PC-9 (cell line): ENCODE measurements at regions not wholly inside any gene's neighbourhood (a gene's known extent, or its start where the extent isn't known, plus 50 kb on each side); places are given as distances from the start of the nearest gene placed in this dataset.

Source experiments
- BruUV-seq: library from RNA; stranded (reverse); fragments of 400-500 nt; replicated peaks from 2 replicates; lab custom pipeline; 2021; lab: Mats Ljungman, UMichigan
- CTCF ChIA-PET: fragments of 300-600 bp; sonication (Branson Sonifier 250); formaldehyde crosslinking; loops from one replicate; lab custom pipeline; 2022; ENCODE audit warnings: antibody characterized with exemption; lab: Charles Lee
- POLR2A ChIA-PET: fragments of 300-600 bp; sonication (Branson Sonifier 250); formaldehyde crosslinking; loops from one replicate; lab custom pipeline; 2022; ENCODE audit warnings: antibody characterized with exemption; ENCODE audit not compliant: unreplicated experiment; lab: Charles Lee
- DNase-seq, 2 experiments: peaks; one replicate each; pipeline versions ENCODE4 v3.0.0 to v3.0.0-alpha.2; 2015 to 2022; ENCODE audit warnings: mixed read lengths in 1 of 2
- H2AFZ ChIP-seq: fragments of 200-600 bp; sonication (generic); 2 replicates; pipeline ENCODE4 v1.8.1; 2017; ENCODE audit warnings: antibody characterized with exemption
- H3F3A ChIP-seq: fragments of 200-600 bp; sonication (generic); 2 replicates; pipeline ENCODE4 v1.8.1; 2017; ENCODE audit warnings: antibody characterized with exemption, mild to moderate bottlenecking, low read depth; ENCODE audit not compliant: insufficient read depth
- H3K27ac ChIP-seq: fragments of 200-600 bp; sonication (generic); 2 replicates; pipeline ENCODE4 v1.6.1; 2016; ENCODE audit warnings: mixed run types
- H3K27me3 ChIP-seq: fragments of 200-600 bp; sonication (generic); 2 replicates; pipeline ENCODE4 v1.6.1; 2016; ENCODE audit warnings: low read depth, mixed run types; ENCODE audit not compliant: insufficient read depth
- H3K36me3 ChIP-seq: fragments of 200-600 bp; sonication (generic); 2 replicates; pipeline ENCODE4 v1.6.1; 2016; ENCODE audit warnings: low read depth, mixed run types
- H3K4me1 ChIP-seq: fragments of 200-600 bp; sonication (generic); replicated peaks from 2 replicates; pipeline ENCODE4 v1.6.1; 2016; ENCODE audit warnings: mixed run types; ENCODE audit not compliant: insufficient read depth
- H3K4me2 ChIP-seq: fragments of 200-600 bp; sonication (generic); 2 replicates; pipeline ENCODE4 v1.6.1; 2017; ENCODE audit warnings: mixed run types
- H3K4me3 ChIP-seq: fragments of 200-600 bp; sonication (generic); 2 replicates; pipeline ENCODE4 v1.6.1; 2016; ENCODE audit warnings: mixed run types
- H3K79me2 ChIP-seq: fragments of 200-600 bp; sonication (generic); 2 replicates; pipeline ENCODE4 v1.6.1; 2017; ENCODE audit warnings: low read depth, mixed run types
- H3K9me2 ChIP-seq: fragments of 200-600 bp; sonication (generic); 2 replicates; pipeline ENCODE4 v1.8.1; 2017; ENCODE audit warnings: mild to moderate bottlenecking; ENCODE audit not compliant: insufficient read depth
- H3K9me3 ChIP-seq: fragments of 200-600 bp; sonication (generic); 2 replicates; pipeline ENCODE4 v1.8.1; 2016; ENCODE audit warnings: low read depth; ENCODE audit not compliant: insufficient read depth
- H4K20me1 ChIP-seq: fragments of 200-600 bp; sonication (generic); 2 replicates; pipeline ENCODE4 v1.8.1; 2017; ENCODE audit not compliant: insufficient read depth
- CTCF ChIP-seq: fragments of 200-600 bp; sonication (generic); conservative IDR thresholded peaks from 2 replicates; pipeline ENCODE4 v1.6.1; 2017; ENCODE audit warnings: mixed run types, antibody characterized with exemption, mild to moderate bottlenecking, moderate library complexity
- EZH2 ChIP-seq: fragments of 200-600 bp; sonication (generic); IDR thresholded peaks from 2 replicates; pipeline ENCODE4 v1.8.0; 2017; ENCODE audit warnings: antibody characterized with exemption, low read depth
- intact Hi-C: fragments of 100-400 bp; cut with micrococcal nuclease; formaldehyde crosslinking; loops from one replicate; pipeline ENCODE4 v1.10.0; 2022; ENCODE audit not compliant: unreplicated experiment

GRCh38 chr3:113055201-113055600 is 64.4 kb downstream of the GTPBP8 start:
- no peak overlapping the region for H3K4me3 ChIP-seq
- H3K27ac ChIP-seq = no peak overlapping the region
- no peaks in the 10 kb centered on the region for H3K36me3 ChIP-seq
- POLR2A ChIA-PET = no interaction called here
- H2AFZ ChIP-seq = no peak overlapping the region
- H4K20me1 ChIP-seq = no peaks in the 10 kb centered on the region
- no peaks in the 10 kb centered on the region for H3K9me3 ChIP-seq
- CTCF ChIA-PET = interaction anchor here (0.6 kb wide), 1 partner anchor 195 kb away, joined by 6 read pairs; no protein-coding TSS in a partner anchor
- no peaks in the 10 kb centered on the region for H3F3A ChIP-seq
- H3K4me1 ChIP-seq = no peaks in the 10 kb centered on the region; the same call in 1 of the 2 replicates
- no peaks in the 10 kb centered on the region for H3K79me2 ChIP-seq
- no TSS peak for BruUV-seq
- no peaks in the 10 kb centered on the region for H3K27me3 ChIP-seq
- no peak for TF ChIP-seq CTCF
- no peak for TF ChIP-seq EZH2
- H3K9me2 ChIP-seq = no peaks in the 10 kb centered on the region
- no peak overlapping the region for H3K4me2 ChIP-seq
- intact Hi-C loops = loop anchor here (10.0 kb wide), 1 partner anchor 80 kb away; no protein-coding TSS in a partner anchor
- no peak for DNase-seq

GRCh38 chr3:113055961-113056360 is 65.2 kb downstream of the GTPBP8 start:
- Histone ChIP-seq H3F3A (no peaks in the 10 kb centered on the region), H2AFZ (no peak overlapping the region), H3K9me3 (no peaks in the 10 kb centered on the region), H3K36me3 (no peaks in the 10 kb centered on the region), H3K79me2 (no peaks in the 10 kb centered on the region), H3K9me2 (no peaks in the 10 kb centered on the region), H3K27ac (no peak overlapping the region), H3K4me2 (no peak overlapping the region), H3K4me3 (no peak overlapping the region), H4K20me1 (no peaks in the 10 kb centered on the region), H3K27me3 (no peaks in the 10 kb centered on the region), H3K4me1 (no peaks in the 10 kb centered on the region; the same call in 1 of the 2 replicates)
- no peak for DNase-seq
- CTCF ChIA-PET = no interaction called here
- TF ChIP-seq EZH2 (no peak), CTCF (no peak)
- POLR2A ChIA-PET = no interaction called here
- BruUV-seq = no TSS peak
- intact Hi-C loops = loop anchor here (10.0 kb wide), 1 partner anchor 79 kb away; no protein-coding TSS in a partner anchor

GRCh38 chr3:113057117-113057516 is 66.3 kb downstream of the GTPBP8 start:
- Histone ChIP-seq H3K4me3 (no peak overlapping the region), H3K4me2 (no peak overlapping the region), H3K79me2 (no peaks in the 10 kb centered on the region), H3K27me3 (no peaks in the 10 kb centered on the region), H3K9me3 (no peaks in the 10 kb centered on the region), H3K36me3 (no peaks in the 10 kb centered on the region), H3K9me2 (no peaks in the 10 kb centered on the region), H3K4me1 (no peaks in the 10 kb centered on the region), H3K27ac (no peak overlapping the region), H2AFZ (no peak overlapping the region), H4K20me1 (no peaks in the 10 kb centered on the region), H3F3A (no peaks in the 10 kb centered on the region)
- CTCF ChIA-PET = no interaction called here
- intact Hi-C loops = loop anchor here (10.0 kb wide), 1 partner anchor 78 kb away; no protein-coding TSS in a partner anchor
- POLR2A ChIA-PET = no interaction called here
- no TSS peak for BruUV-seq
- DNase-seq = no peak
- TF ChIP-seq EZH2 = no peak
- TF ChIP-seq CTCF = no peak
